Stimulated activated CD8-positive, alpha-beta memory T cell treated with anti-CD3 and anti-CD28 coated beads, Interleukin-7, amount 100 ng/mL, for 24 hours (primary cell): ENCODE measurements at regions not wholly inside any gene's neighbourhood (a gene's known extent, or its start where the extent isn't known, plus 50 kb on each side); places are given as distances from the start of the nearest gene placed in this dataset.
"Not testable (repeated sequence)": the region's sequence is repeated elsewhere in the genome, so short reads cannot be mapped to it uniquely, and the experiment has no call there.

Source experiments
- DNase-seq: peaks from one replicate; pipeline ENCODE4 v3.0.0-alpha.2; 2020; ENCODE audit warnings: low read depth

DNA sequence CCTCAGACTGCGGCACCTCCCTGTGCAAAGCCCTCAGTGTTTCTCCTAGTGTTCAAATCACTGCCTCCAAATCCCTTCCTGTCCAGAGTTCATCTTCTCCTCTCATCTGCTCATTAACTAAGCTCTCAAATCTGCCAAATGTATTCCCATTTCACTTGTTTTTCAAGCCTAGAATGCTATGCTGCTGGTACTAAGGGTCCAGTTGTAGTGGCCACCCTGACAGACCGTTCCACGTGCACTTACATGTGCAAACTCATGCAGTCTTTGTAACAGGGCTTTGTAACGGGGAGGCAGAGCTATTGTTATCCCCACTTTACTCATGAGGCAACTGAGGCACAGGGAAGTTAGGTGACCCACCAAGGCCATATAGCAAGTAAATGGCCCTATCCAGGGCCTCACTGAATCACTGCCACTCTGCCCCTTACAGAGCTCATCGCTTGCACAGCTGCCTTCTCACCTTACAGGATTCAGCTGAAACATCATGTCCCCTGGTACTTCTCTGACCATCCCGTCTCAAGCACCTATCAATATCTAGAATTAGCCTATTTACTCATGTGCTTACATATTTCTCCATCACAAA lies 153.0 kb upstream of the PDE1C start:
- no peak for DNase-seq

DNA sequence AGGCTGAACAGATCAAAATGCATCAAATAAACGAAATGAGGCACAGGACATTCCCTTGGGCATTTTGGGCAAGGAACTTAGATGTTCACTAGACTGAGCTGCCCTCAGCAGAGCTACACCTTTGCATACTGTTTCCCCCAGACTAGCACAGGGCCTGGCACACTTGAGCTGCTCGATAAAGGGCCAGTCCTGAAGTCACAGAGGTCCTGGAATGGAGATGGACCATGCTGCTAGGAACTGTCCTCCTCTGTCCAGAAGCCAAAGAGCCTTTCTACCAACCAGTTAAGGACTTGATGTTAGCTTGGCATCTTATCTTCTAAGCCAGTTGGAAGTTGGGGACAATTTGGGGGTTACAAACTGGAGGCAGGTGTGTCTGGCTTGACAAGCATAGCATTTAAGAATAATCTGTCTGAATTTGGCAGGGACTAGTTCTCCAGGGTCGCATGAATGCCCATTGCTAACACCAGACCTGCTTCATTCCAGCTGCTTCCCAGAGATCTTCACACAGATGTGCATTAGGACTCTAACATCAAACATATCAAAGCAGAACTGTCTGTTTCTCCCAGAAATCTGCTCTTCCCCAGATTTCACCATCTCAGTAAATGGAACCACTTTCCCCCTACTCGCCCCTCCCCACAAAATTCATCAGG lies 152.2 kb upstream of the PDE1C start:
- no peak for DNase-seq

DNA sequence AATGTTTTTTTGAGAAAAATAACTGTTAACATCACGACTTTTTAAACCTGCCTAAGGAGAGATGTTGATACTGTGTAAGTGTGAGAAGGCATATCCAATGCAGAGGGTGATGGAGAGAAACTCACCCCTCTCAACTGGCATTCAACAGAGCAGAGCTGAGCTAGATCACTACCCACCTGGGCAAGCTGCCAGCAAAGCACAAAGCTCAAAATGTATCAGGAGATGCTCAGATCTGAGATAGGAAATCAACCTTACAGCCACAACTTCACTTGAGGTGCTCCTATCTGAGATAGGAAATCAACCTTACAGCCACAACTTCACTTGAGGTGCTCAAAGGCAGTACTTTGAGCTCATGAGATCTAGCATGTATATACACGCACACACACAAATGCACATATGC lies 151.5 kb upstream of the PDE1C start:
- no peak for DNase-seq

DNA sequence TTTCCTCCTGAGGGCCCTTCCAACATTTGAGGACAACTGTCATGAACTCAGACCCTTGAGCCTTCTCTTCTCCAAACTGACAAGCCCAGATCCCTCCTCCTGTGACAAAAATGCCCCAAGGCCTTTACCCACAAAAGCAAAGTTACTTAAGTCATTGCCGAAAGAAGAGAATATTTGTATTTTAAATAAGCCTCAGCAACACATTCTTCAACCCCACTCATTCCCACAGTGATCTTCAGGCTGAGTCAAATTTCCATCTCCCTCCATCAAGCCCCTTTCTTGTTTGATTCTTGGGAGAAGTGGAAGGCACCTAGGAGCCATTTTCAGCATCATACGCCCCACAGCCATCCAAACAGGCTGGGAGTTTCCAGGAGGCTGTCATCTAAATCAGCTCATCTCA lies 150.8 kb upstream of the PDE1C start:
- no peak for DNase-seq

DNA sequence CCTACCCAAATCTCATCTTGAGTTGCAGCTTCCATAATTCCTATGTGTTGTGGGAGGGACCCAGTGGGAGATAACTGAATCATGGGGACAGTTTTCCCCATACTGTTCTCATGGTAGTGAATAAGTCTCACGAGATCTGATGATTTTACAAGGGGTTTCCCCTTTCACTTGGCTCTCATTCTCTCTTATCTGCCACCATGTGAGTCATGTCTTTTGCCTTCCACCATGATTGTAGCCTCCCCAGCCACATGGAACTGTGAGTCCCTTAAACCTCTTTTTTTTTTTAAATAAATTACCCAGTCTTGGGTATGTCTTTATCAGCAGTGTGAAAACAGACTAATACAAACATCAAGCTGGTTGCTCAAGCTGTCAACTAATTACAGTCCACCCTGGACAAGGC lies 149.6 kb upstream of the PDE1C start:
- DNase-seq = not testable (repeated sequence)

DNA sequence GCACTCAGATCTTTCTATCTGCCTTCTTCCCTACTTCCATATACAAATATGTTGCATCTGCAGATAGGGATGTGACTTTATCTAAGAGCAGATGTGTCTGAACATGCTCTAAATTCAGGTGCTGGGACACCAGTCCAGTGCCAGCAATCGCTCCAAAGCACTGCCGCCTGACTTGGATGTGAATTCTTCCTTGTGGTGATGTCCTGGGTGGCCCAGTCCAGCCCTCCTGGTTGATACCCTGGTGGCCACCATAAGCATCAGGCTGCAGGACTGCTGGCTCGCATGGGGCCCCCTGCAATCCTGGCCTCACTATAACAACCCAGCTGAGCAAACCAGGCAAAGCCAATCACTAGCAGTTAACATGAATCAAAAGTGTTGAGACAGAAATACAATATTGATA lies 149.2 kb upstream of the PDE1C start:
- DNase-seq = no peak

DNA sequence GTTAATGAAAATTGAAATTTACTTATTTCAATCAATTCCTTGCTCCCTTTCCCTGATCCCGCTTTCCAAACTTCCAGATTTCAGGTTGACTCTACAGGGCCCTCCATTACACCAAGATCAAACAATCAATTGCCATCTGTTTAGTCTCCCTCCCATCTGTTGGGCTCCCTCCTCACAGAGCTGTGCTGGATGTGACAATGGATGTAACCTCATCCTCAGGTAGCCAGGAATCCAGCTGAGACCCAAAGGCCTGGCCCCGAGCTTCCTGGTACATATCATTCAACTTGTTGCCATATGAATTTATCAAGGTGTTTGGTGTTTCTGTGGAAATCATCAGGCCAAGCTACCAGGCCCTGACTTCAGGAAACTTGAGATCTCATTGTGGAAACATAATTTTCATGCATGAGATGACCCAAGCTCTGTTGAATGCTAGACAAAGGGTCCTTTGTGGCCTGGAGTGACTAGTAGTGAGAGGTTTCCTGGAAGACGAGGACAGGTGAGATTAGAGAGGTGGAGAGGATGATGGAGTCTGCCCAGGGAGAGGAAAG lies 148.6 kb upstream of the PDE1C start:
- no peak for DNase-seq

DNA sequence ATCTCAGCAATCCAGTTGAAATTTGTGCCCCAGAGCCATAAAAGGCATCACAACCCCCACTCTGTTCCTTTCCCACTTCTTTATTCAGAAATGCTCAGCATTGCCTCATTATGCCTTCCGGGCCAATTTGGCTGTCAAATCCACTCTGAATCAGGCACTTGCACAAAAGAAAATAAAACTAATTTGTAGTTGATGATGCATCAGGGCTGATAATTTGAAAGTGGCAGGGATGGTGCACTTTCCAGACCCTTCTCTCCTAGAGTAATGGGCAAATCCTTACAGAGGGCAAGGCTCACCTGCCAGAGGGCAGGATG lies 147.9 kb upstream of the PDE1C start:
- DNase-seq = no peak

DNA sequence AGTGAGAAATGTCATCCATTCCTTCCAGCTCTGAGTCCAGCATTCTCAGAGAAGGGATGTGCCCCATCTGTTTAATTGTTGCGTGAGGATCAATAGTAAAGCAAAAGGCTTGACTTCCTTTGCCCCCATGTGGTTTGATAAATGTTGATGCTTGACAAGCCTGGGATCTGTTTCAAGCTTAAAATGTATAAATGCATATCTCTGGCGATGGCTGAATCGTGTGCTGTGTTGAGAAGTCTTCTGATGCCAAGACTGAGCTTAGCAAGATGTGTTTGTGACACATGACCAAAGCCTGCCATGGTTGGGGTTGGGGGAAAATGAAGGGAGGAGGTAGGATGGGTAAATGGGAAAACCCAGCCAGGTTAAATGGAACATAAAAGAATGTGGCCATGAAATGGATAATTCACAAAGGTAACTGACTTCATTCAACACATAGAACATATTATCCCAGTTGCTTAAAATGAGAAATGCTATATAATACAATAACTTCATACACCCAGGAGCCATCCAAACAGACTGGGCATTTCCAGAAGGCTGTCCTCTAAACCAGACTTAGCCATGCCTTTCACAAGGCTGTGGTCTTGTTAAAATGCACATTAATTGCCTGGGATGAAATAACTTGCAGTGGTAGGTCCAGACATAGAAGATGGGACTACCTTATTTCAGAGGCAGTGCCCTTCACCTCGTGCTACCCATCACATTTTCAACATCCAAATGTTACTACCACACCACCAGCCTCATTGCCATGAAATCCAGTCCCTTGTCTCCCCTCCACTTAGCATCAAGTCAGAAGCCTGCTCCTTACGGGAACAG lies 147.3 kb upstream of the PDE1C start:
- DNase-seq = no peak

DNA sequence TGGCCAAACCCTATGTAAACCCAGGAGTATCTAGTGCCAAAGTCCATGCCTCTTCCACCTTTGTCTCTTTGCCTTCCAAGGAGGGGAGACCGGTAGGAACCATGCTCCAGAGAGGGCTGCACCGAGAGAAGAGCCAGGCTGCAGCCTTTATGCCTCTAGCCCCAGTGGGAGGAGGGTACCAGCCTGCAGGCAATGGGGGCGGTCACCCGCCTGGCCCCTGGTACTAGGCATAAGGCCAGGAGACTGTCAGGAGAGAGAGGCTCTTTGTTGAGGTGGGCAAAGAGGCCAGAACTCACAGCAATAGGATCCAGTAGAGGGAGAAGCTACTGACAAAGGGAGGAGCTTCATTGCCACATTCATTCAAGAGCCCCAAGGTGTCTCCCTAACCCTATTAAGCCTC lies 146.6 kb upstream of the PDE1C start:
- DNase-seq = no peak

DNA sequence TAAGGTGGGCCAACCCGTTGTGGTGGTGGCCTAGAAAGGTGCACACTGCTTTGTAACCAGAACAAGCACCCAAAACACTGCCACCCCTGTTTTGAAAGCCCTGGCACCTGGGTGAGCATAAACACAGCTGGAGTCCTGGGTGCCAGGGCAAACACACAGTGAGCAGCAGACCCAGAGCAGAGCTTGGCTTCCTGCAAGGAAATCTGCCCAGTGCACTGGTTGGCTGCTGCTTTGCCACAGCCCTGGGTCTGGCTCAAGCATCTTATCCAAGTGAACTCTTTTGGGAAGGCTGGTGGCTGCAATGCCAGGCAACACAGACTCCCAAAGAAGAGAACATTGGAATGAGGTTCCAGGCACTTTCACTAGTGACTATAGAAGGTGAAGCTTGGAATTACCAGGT lies 145.5 kb upstream of the PDE1C start:
- no peak for DNase-seq

DNA sequence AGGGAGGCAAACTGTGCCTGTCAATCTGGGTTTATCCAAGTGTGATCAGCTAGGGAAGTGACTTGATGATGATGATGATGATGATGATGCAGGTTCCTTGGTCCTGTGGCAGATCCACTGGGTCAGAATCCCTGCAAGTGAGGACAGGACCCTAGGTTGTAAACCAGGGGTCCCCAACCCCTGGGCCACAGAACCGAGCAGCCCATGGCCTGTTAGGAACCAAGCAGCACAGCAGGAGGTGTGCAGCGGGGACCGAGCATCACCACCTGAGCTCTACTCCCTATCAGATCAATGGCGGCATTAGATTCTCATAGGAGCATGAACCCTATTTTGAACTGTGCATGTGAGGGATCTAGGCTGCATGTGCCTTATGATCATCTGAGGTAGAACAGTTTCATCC lies 144.7 kb upstream of the PDE1C start:
- no peak for DNase-seq

DNA sequence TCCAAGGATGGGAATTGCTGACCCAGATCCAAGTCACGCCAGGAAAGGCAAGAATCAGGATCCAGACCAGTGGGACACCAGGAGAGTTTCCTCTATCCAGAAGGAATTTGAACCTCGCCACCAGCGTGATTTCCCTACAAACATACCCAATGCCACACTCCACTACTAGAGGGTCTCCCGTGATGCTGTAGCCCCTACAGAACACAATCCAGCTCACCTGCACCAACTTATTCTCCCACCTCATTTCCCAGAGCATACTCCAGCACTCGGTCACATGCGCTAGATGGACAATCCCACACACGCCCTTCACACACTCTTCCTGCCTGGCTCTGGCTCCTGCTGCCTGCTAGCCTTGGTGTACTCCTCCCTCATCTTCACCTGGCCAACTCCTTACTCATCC lies 142.1 kb upstream of the PDE1C start:
- DNase-seq = no peak

DNA sequence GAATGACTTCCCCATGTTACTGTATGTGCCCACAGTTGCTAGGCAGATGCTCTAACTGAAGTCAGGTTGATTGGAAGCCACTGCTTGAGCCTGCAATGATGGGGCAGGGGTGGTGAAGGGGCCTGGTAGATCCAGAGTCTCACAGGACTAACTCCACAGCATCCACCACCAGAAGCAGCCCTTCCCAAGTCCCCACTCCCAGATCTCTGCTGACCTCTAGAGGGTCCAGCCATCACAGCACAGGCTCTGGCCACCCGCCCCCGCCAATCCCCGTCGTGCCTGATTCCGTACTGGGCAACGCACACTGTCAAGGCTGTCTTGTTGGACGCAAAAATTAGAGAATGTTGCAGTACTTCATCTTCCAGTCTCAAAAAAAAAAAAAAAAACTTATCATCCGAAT lies 136.8 kb upstream of the PDE1C start:
- DNase-seq = no peak

DNA sequence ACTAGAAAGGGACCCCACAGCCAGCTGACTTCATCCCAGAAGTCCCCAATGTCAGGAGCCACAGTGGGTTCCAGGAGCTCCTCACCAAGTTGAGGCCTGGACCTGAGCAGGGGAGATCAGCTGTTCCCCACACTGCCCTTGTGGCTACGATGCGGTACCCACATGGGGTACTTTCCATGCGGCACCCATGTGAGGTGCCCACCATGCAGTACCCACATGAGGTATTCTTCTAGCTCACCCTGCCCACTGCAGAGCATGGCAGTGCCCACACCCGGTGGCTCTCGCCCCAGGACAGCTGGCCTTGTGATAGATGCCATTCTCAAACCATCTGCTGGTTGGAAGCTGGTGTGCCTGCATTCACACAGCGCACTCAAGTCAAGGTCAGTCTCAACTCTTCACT lies 136.3 kb upstream of the PDE1C start:
- no peak for DNase-seq

DNA sequence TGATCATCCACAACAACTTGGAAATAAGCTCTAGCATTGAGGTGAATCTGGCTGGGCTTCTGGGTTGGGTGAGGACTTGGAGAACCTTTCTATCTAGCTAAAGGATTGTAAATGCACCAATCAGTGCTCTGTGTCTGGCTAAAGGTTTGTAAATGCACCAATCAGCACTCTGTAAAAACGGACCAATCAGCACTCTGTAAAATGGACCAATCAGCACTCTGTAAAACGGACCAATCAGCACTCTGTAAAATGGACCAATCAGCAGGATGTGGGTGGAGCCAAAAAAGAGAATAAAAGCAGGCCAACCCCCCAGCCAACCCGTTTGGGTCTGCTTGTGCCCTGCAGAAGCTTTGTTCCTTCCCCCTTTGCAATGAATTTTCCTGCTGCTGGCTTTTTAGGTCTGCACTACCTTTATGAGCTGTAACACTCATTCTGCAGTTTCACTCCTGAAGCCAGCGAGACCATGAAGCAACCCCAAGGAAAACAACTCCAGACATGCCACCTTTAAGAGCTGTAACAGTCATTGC lies 135.2 kb upstream of the PDE1C start:
- not testable (repeated sequence) for DNase-seq

DNA sequence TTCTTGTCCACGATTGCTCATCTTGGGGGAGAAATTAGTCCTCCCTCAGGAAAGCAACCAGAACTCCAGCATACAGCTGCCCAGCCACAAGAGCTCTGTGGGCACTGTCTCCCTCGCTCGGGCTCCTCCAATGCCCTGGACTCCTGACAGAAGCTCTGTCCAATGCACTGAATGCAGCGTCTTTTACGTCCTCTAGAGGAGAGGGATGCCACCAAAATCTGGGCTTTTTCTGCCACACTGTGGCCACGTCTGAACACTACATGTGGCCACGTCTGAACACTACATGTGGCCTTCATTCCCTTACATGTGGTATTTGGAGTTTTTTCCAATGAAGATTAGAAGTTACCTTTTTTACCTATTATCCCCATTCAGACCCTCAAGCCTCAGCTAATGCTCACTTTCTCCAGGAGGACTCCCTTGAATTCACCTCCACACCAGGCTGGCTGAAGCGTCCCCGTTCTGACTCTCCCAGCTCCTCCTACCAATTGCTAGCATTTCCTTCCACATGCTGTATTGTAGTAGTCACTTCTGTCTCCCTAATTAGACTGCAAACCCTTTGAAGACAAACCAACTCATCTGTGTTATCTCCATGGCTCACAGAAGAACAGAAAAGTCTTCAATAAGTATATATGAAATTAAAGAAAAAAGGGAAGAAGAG lies 134.3 kb upstream of the PDE1C start:
- no peak for DNase-seq

DNA sequence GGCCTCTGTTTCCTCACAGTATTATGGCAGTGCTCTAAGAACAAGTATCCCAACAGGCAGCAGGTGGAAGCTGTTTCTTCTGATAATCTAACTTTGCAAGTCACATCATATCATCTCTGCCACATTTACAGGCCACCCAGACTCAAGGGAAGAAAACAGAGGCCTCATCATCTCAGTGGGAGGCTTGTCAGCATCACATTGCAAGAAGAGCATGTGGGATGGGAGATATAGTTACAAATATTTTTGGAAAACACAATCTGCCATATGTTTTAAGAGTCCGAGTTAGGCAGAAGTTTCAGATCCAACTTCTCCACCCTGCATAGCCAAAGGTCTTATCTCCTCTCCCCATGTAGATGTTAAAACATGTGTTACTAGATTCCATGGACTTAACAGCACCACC lies 130.4 kb upstream of the PDE1C start:
- no peak for DNase-seq

DNA sequence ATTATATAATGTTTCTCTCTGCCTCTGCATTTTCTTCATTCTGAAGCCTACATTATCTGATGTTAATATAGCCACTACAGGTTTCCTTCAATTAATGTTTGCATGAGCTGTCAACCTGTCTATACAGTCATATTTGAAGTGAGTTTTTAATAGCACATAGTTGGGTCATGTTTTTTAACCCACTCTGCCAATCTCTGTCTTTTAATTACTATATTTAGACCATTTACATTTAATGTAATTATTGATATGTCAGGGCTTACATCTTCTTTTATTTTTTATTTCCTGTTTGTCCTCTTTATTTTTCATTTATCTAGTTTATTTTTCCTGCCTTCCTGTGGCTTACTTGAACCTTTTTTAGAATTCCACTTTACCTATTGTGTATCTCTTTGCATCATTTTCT lies 124.3 kb upstream of the PDE1C start:
- DNase-seq = no peak

DNA sequence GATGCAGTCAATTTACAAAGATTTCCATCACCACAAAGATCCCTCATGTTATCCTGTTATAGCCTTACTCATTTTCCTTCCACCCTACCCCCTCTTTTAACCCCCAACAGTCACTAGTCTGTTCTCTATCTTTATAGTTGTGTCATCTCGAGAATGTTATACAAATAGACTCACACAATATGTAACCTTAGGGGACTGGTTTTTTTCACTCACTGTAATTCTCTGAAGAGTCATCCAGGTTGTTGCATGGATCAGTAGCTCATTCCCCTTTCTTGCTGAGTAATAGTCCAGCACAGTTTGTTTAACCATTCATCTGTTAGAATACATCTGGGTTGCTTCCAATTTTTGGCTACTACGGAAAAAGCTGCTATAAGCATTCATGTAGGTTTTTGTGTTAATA lies 121.1 kb upstream of the PDE1C start:
- DNase-seq = no peak

DNA sequence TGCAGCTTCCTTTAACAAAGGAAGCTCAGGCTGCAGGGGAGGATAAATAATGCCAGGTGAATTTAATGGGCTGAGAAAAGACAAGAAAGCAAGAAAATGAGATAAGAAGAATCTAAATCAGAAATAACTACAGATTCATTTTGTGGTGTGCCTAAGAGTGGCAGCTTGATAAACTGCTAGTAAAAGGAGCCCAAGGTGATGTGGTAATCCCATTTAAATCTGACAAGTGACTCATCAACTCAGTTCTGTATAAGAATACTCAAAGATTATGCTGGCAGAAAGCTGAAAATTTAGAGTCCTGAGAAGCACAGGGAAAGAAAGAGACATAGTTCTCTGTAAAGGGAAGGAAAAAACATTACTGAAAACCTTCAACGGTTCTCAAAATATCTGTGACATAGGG lies 109.4 kb upstream of the PDE1C start:
- no peak for DNase-seq

DNA sequence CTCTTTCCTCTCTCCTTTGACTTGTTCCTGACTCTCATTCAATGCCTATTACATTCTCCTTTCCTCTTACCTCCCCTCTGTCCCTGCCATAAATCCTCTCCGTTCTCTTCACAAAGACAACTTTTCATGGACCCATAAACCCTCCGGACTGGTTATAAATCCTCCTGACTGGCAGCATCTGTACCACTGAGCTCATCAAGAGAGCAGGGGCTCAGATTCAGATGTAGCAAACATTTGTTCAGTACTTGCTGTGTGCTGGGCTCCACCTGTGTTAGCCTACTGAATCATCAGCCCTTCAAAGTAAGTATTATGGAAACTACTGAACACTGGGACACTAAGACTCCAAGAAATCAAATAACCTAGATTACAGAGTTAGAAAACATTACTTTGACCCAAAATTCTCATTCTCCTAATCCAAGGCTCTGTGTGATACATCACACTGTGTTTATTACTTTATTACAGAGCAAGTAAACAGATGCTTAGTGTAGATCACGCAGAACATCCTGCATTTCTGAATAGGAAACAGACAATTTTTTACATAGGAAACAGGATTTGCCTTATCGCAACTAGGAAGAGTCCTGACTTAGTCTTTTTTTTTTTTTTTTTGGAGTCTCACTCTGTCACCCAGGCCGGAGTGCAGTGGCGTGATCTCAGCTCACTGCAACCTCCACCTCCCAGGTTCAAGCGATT lies 108.6 kb upstream of the PDE1C start:
- no peak for DNase-seq
